ENCODE measurements at regions not wholly inside any gene's neighbourhood (a gene's known extent, or its start where the extent isn't known, plus 50 kb on each side); places are given as distances from the start of the nearest gene placed in this dataset.

GRCh38 chr5:53201746-53202145, 92.2 kb upstream of the MOCS2 start:
- intact Hi-C loops (cut with DNase I) = no loop called here
- 90 to 93% methylated on average over 3 of the region's 3 CpGs for WGBS, 2 donors
- H3K27ac ChIP-seq = no peak overlapping the region
- FAIRE-seq = no peak
- H3K9me3 ChIP-seq = no peaks in the 10 kb centered on the region
- no peak for DNase-seq
- H3K4me1 ChIP-seq = no peaks in the 10 kb centered on the region
- ATAC-seq = no peak
- no peak overlapping the region for H3K4me3 ChIP-seq
- H3K27me3 ChIP-seq = no peaks in the 10 kb centered on the region
- no peak for TF ChIP-seq CTCF (IDR thresholded peaks at IDR 0.05)
- no peaks in the 10 kb centered on the region for H3K36me3 ChIP-seq

GRCh38 chr5:53206562-53206961, 97.0 kb upstream of the MOCS2 start:
- DNase-seq (peak in 1 of 6 donors; percentile 22), FAIRE-seq (no peak), ATAC-seq (no peak)
- 74 to 82% methylated on average over 9 of the region's 9 CpGs for WGBS, 2 donors
- Histone ChIP-seq H3K4me3 (no peak overlapping the region), H3K4me1 (no peaks in the 10 kb centered on the region), H3K36me3 (no peaks in the 10 kb centered on the region), H3K27ac (no peak overlapping the region), H3K27me3 (no peaks in the 10 kb centered on the region), H3K9me3 (no peaks in the 10 kb centered on the region)
- intact Hi-C loops (cut with DNase I) = no loop called here
- no peak for TF ChIP-seq CTCF (IDR thresholded peaks at IDR 0.05)

- no peak for ATAC-seq
- 74 to 86% methylated on average over 3 of the region's 3 CpGs for WGBS, 2 donors
- H3K4me1 ChIP-seq = no peaks in the 10 kb centered on the region
- H3K27me3 ChIP-seq = no peaks in the 10 kb centered on the region
- no peak overlapping the region for H3K27ac ChIP-seq
- no peaks in the 10 kb centered on the region for H3K36me3 ChIP-seq
- H3K4me3 ChIP-seq = no peak overlapping the region
- no peak for FAIRE-seq
- H3K9me3 ChIP-seq = no peaks in the 10 kb centered on the region
- no peak for DNase-seq
- intact Hi-C loops (cut with DNase I) = no loop called here
- TF ChIP-seq CTCF (IDR thresholded peaks at IDR 0.05) = no peak
Observed at GRCh38 chr5:53211799-53212198, 102.2 kb upstream of the MOCS2 start.

- H3K27ac ChIP-seq = no peak overlapping the region
- H3K36me3 ChIP-seq = no peaks in the 10 kb centered on the region
- no peak for ATAC-seq
- WGBS, 2 donors = 67 to 72% methylated on average over 6 of the region's 6 CpGs
- H3K9me3 ChIP-seq = no peaks in the 10 kb centered on the region
- no peaks in the 10 kb centered on the region for H3K27me3 ChIP-seq
- intact Hi-C loops (cut with DNase I) = no loop called here
- no peak for DNase-seq
- no peak for TF ChIP-seq CTCF (IDR thresholded peaks at IDR 0.05)
- FAIRE-seq = no peak
- no peak overlapping the region for H3K4me3 ChIP-seq
- no peaks in the 10 kb centered on the region for H3K4me1 ChIP-seq
Observed at GRCh38 chr5:53219174-53219573, 109.6 kb upstream of the MOCS2 start.

GRCh38 chr5:53219610-53220009, 110.1 kb upstream of the MOCS2 start:
- FAIRE-seq (no peak), ATAC-seq (no peak), DNase-seq (no peak)
- 45 to 50% methylated on average over 3 of the region's 3 CpGs for WGBS, 2 donors
- Histone ChIP-seq H3K4me3 (no peak overlapping the region), H3K9me3 (no peaks in the 10 kb centered on the region), H3K27me3 (no peaks in the 10 kb centered on the region), H3K27ac (no peak overlapping the region), H3K36me3 (no peaks in the 10 kb centered on the region), H3K4me1 (no peaks in the 10 kb centered on the region)
- no peak for TF ChIP-seq CTCF (IDR thresholded peaks at IDR 0.05)
- intact Hi-C loops (cut with DNase I) = no loop called here
